Muscle of back (tissue), 3 donors: ENCODE measurements at regions not wholly inside any gene's neighbourhood (a gene's known extent, or its start where the extent isn't known, plus 50 kb on each side); places are given as distances from the start of the nearest gene placed in this dataset.
A peak's percentile ranks its signal among the peaks of the same experiment; 100 is the strongest.
"Not testable (repeated sequence)": the region's sequence is repeated elsewhere in the genome, so short reads cannot be mapped to it uniquely, and the experiment has no call there.

ENCODE experiments used
- DNase-seq, 3 donors: peaks; one replicate each; pipeline versions ENCODE4 v3.0.0 to v3.0.0-alpha.2; 2013

- no peak for DNase-seq
Observed at GRCh38 chr2:156930423-156930822, 327.1 kb upstream of the GALNT5 start.

DNA sequence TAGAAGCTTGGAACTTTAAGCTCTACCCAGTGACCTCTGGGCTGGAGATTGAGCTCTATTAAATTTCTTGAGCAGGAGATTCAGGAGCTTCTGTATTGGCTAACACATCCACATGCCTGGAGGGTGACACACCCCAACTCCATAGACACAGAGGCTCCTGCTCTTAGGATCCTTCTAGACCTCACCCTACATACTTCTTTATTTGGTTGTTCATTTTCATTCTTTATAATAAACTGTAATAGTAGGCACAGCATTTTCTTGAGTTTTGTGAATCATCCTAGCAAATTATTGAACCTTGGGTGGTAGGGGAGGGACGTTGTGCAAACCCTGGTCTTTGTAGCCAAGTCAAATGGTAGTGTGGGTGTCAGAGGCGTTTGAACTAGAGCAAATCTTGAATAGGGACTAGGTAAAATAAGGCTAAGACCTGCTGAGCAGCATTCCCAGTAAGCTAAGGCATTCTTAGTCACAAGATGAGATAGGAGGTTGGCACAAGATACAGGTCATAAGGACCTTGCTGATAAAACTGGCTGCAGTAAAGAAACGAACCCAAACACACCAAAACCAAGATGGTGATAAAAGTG is 323.8 kb upstream of the GALNT5 start:
- DNase-seq, result no peak

DNA sequence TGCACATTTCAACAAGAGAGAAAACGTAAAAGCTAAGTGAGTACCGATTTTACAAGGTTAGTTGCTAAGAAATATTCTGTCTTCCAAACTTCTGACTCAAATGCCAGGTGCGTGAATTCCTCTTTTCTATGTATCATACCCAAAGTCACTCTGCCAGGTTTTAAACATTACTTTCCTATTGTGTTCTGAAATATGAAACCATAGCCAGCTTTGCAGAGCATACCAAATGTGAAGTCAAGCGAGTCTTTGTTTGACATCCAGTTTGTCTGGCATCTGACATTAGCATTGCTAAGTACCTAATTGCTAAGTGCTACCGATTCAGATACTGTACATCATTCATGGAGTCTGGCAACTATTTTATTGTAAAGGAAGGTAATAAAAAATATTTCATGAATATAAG is 321.9 kb upstream of the GALNT5 start:
- no peak for DNase-seq

DNA sequence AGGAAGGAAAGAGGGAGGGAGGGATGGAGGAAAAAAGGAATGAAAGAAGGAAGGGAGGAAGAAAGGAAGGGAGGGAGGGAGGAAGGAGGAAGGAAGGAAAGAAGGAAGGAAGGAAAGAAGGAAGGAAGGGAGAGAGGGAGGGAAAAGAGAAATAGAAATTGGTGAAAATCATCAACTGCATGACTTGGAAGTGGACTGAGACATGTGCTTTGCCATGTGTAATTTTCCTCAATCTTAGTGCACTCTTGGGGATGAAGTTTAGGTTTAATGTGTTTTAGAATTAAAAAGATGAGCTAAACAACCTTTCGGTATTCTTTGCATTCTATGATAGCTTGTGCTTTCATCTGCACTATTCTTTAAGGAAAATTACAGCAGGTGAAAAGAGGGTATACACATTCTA is 320.1 kb upstream of the GALNT5 start:
- no peak for DNase-seq

DNA sequence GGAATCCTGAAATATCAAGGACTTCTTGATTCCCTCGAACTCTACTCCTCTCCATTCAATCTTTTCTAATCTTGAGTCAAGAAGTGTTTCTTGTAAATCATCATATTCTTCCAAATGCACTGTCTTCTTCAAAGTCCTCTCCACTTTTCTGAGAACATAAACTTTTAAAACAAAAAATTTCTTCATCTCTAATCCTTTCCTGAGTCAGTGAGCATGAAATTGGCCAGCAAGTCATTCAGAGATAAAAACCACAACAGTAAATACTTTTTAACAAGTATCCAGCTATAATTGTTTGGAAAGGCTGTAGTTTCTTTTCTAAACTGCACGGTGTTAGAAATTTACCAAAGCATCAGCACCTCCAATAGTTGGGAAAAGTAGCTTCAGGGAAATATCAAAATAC is 312.6 kb upstream of the GALNT5 start:
- no peak for DNase-seq

DNA sequence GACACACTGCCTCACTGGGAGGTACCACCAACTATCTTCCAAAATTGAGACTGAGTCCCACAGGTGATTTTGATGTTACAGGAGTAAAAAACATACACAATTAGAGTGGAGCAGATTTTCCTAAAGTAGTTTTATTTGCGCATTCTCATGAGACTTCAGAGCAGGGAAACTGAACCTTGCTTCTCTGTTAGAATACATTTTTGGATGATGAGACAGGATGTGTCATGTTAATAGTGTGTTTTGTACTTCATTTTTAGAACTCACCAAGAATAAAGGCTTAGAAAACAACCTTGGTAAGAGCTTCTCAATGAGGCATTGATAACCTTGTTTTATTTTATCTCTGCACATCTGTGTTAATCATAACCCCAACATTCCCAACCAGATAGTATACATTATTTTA is 310.2 kb upstream of the GALNT5 start:
- DNase-seq, result no peak

GRCh38 chr2:156955701-156956100 is 301.8 kb upstream of the GALNT5 start:
- DNase-seq, result no peak

DNA sequence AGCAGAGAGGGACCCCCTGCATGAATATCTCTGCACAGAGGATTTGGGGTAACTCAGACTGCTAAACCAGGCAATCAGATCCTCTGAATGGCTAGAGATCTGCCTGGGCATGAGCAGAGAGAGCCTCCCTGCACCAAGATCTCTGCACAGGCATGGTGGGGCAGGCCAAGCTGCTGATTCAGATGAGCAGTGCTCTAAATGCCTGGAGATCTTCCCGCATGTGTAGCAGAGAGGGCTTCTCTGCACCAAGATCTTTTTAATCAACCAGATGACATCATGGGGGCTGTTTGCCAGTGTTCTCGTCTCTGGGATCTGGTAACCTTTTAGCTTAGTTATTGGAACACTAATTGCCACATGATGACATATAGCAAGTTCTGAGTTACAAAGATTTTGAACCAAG is 301.3 kb upstream of the GALNT5 start:
- no peak for DNase-seq

- no peak for DNase-seq
Observed at GRCh38 chr2:156958374-156958773, 299.1 kb upstream of the GALNT5 start.

GRCh38 chr2:156959481-156959880 is 298.0 kb upstream of the GALNT5 start:
- no peak for DNase-seq

DNA sequence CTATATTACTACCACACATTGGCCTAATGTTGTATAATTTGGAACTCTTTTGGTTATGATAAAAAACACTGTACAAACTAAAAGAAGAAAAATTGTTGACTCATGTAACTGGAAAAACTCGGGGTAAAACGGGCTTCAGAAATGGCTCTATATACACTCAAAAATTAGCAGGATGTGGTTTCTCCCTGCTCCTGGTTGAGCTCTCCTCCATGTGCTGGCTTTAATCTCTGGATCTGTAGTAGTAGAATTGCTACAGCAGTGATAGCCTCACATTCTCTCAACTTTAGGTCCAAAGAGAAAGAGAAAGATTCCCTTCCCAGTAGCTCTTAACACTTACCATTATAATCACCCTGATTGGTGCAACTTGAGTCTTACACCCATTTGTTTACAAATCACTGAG is 274.9 kb upstream of the GALNT5 start:
- DNase-seq, result no peak

DNA sequence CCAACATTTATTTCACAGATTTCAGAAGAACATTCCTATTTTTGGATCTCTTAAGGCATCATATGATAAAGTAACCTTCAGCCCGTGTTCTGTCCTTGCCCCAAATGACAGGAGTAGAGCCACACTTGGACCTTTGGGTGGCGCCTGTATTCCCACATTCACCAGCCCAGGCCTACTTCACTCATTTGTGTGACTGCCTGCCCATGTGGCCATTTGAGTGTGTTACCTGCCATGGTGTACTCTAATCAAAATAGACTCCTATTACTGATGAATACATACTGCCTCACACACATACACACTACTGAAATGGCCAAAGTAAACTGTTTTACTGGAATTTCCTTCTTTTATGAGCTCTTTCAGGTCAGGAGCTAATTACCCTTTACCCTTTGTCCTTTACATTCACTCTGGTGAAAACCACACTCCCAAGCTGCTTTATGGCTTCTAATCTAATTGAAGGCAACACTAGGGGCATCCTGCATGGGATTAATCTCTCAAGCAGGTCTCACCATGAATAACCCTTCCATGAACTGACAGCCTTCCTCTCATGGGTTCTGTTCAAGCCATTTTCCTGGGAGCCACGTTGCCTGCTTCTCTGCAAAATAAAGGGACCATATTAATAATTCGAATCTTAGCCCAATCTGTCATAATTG is 271.0 kb upstream of the GALNT5 start:
- DNase-seq, result no peak

- DNase-seq, result no peak
Observed at GRCh38 chr2:156999661-157000060, 257.8 kb upstream of the GALNT5 start.

GRCh38 chr2:157004789-157005188 is 252.7 kb upstream of the GALNT5 start:
- DNase-seq, result no peak

DNA sequence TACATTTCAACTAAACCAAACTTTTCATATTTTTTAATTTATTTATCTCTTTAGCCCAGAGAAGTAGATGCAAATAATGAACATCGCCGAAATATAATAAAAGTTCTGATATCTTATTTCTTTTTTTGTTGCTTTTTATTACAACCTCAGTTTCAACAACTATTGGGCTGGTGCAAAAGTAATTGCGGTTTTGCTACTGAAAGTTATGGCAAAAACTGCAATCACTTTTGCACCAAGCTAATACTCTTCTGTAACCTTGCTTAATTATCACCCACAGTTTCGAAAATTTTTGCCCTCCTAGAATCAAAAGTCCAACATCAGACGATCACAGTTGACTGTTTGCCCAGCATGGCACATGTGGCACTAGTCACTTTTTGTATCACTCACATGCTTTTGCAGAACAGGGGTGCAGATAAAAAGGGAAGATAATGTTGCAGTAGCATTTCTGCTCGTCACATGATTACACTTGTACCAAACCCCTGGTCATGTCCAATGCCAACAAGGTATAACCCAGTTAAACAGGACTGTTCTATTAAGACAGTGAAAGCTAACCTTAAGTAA is 242.4 kb upstream of the GALNT5 start:
- DNase-seq, result no peak

DNA sequence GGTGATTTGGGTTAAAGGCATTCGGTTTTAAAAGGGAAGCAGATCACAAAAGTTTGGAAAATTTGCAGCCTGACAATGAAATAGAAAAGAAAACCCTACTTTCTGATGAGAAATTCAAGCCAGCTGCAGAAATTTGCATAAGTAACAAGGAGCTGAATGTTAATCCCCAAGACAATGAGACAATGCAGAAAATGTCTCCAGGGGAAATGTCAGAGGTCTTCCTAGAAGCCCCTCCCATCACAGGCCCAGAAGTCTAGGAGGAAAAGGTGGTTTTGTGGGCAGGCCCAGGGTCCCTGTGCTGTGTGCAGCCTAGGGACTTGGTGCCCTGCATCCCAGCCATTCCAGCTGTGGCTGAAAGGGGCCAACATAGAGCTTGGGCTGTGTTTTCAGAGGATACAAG is 234.2 kb upstream of the GALNT5 start:
- not testable (repeated sequence) for DNase-seq

DNA sequence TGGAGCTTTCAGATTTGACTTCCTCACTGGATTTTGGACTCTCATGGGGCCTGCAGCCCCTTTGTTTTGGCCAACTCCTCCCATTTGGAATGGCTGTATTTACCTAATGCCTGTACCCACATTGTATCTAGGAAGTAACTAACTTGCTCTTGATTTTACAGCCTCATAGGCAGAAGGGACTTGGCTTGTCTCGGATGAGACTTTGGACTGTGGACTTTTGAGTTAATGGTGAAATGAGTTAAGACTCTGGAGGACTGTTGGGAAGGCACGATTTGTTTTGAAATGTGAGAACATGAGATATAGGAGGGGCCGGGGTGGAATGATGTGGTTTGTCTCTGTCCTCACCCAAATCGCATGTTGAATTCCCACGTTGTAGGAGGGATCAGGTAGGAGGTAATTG is 233.4 kb upstream of the GALNT5 start:
- DNase-seq, result no peak

DNA sequence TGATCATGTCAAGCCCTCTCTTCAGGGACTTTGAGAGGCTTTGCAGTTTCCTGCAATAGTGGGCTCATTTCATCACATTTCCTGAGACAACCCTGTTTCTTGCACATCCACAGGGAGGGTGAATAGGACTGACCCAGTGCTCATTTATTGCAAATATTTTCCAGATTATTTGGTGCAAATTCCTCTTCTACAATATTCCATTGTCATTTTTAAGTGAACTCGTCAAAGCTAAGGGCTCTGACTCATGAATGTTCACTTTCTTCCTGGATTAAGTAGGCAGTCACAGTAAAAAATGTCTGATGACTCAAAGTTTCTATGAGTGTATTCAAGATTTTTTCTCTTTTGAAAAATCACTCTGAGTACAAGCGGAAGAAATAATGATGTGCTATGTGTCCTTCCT is 225.5 kb upstream of the GALNT5 start:
- peak in 2 of 3 donors; percentile 7 to 86 for DNase-seq

DNA sequence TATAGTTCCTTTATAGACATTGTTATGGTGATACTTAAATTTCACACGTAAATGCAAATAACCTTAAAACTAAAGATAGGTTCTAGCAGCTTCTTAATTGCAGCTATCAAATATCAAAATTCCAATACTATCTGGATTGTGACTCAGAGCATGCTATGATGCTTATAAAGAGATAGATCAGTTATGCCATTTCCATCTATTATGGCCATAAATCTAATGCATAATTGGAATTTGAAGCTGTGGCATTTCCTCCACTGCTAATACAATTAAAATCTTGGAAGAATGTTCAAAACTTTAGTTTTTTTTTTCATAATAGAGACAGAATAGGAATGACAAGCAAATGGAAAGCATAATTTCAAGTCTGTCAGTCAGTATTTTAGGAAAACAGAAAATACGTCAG is 220.8 kb upstream of the GALNT5 start:
- no peak for DNase-seq

DNA sequence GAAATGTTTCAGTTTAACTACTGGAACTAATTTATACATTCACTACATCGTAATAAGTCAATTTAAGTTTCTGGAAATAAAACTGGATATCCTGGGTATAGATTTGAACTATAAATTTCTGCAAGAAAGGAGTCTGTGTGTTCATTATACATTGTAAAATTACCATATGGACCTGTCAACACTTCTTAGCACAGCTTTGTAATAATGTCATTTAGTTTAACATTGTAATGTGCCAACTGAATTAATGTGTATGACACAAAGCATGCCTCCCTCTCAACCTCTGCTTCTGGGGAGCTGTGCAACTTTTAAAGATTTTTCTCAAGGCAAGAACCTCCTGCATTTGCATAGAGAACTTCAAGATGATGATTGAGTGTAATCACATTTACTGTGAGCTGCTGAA is 213.7 kb upstream of the GALNT5 start:
- DNase-seq, result no peak

DNA sequence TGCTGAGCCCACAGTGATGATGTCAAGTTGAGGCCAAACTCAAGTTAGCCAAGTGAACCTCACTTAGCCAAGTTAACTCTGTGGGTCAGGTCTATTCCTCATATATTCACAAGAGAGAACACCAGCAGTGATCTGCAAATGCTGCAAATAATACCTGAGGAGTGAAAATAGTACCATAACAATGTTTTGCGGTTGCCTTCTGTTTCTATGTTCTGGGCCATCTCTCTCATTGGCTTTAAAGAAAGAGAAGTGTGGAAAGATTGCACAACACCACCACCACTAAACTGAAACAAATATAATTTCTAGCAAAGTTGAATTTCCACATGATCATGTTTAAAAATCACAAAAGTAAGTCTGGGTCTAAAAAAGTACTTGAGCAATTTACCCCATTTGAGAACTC is 211.1 kb upstream of the GALNT5 start:
- DNase-seq, result no peak

- DNase-seq, result peak in 1 of 3 donors; percentile 45
Observed at GRCh38 chr2:157052685-157053224, 204.8 kb upstream of the GALNT5 start.

DNA sequence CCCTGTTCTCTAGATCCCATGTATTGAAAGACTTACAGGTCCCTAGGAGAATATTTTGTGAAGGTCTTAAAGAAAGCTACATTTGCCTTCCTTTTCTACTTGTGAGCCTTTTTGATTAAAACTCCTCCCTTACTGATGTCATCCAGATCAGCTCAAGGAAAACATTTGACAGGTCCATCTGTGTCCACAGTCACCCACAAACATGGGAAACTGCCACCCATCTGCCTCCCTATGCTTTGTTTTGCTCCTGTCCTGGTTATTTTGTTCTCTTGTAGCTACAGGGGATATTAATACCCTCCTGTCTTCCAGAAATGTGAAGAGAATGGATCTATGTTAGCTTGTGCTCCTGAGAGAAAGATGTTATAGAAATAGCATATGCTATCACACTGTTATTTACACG is 203.6 kb upstream of the GALNT5 start:
- DNase-seq, result no peak
